Kidney capillary endothelial cell (primary cell): ENCODE measurements at regions not wholly inside any gene's neighbourhood (a gene's known extent, or its start where the extent isn't known, plus 50 kb on each side); places are given as distances from the start of the nearest gene placed in this dataset.

Experiments
- DNase-seq: peaks from one replicate; pipeline ENCODE4 v3.0.0-alpha.2; 2018; ENCODE audit warnings: low spot score

DNA sequence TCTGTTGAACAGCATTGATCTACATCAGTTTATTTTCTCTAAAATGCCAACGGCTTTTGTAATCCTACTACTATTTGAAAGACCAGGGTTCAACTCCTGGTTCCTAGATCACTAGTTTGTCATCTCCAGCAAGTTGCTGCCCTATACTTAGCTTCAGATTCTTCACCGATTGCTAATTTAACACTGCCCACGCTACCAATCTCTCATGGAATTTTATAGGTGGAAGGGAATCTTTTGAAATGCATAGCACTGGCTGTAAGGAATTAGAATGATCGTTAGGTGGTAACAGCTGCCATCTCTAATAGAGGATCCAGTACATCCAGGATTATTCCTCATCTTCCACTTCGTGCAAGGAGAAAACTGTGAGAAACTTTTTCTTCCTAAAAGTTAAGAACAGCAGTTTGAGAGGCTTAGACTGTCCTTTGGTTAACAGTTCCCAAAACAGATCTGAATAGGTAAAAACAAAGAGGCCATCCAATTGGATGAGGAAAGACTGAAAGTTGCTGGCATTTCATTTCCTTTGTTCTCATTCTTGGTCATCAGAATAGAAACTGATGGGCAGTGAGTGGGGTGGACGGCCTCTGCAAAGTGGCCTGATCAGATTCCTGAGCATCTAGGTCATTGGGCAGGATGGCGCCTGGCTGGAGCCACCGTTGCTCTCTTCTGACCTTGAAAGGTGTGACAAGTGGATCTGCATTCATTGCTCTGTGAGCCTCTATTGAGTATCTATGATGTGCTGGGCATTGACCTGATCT is 236.3 kb upstream of the SORL1-AS1 start:
- DNase-seq, result no peak

DNA sequence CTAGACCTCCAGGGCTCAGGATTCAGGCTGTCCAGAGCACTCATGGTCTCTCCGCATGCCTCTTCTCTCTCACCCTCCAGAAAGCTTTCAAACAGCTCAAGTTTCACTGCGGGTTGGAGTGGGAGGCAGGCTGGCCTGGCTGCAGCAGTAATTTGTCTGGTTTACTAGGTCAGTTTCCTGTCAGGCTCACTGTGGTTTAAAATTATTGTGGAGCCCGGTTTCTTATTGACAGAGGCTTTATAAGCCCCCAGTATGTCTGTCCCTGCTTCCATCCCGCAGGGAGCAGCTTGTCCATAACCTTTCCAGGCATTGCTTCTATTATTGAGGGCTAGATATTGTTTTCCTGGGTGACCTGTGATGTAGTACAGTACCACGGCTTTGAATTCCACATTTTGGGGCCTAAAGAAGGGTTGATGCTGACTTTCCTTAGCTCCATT is 235.3 kb upstream of the SORL1-AS1 start:
- DNase-seq, result no peak

DNA sequence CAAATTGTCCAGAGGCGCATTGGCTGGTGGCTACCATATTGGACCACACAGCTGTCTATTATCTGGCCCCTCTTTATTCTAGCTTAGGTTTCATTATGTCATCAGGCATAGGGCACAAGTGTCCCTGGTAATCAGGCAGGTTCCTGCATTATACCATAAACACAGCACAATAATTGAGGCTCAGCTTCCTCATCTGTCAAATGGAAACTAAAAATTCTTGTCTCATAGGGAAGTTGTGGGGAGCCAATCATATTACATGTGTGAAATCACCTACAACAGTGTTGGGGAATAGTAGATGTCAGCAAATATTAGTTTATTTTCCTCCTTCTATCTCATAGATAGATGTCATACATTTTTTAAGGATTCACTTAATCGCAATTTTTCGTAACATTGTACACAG is 231.0 kb upstream of the SORL1-AS1 start:
- no peak for DNase-seq
